ENCODE measurements at regions not wholly inside any gene's neighbourhood (a gene's known extent, or its start where the extent isn't known, plus 50 kb on each side); places are given as distances from the start of the nearest gene placed in this dataset.

DNA sequence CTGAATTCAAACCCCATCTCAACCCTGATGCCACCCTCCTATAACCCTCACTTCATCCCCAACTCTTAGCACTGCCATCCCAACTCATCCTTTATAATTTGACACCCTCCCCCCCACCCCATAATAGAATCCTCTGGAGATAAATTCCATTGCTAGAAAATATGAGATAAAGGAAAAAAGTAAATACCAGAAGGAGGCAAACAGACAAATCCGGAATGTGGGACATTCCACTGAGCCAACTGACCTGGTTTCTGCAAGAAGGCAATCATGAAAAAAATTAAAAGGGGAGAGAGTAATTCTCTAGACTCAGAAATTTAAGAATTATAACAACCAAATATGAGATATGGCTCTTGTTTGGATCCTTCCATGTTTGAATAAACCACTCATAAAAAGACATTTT, 132.4 kb downstream of the CYP26B1 start:
- FAIRE-seq (no peak), DNase-seq (ENCODE audit: extremely low read depth in 1 of 4, low spot score in 3 of 4) (no peak), ATAC-seq (no peak)
- H3K27ac ChIP-seq (ENCODE audit: extremely low read depth, low read depth, low read length) = no peak overlapping the region
- no peaks in the 10 kb centered on the region for H3K79me2 ChIP-seq (ENCODE audit: control insufficient read depth, insufficient read depth, low read length)
- peaks cover 0 to 16% of the 10 kb centered on the region in 2 experiments; a peak in 2 of 5 replicates for H3K27me3 ChIP-seq (ENCODE audit: control insufficient read depth in 2 of 2, insufficient read depth in 2 of 2, low read length in 2 of 2)
- in situ Hi-C loops (cut with MboI) = no loop called here
- H3K4me3 ChIP-seq = no peak overlapping the region
- H4K20me1 ChIP-seq (replicated peaks; ENCODE audit: control insufficient read depth, insufficient read depth, low read length) = no peaks in the 10 kb centered on the region
- no TSS peak for BruUV-seq (replicated peaks)
- H3K9me1 ChIP-seq (ENCODE audit: control insufficient read depth, insufficient read depth, low read length) = no peaks in the 10 kb centered on the region
- no peak overlapping the region for H3K4me2 ChIP-seq (ENCODE audit: insufficient read depth, low read length)
- H3K9ac ChIP-seq (ENCODE audit: insufficient read depth in 1 of 2, low read depth in 2 of 2, low read length in 2 of 2) = no peak overlapping the region
- 0% methylated on average over 1 of the region's 1 CpG for WGBS (ENCODE audit: insufficient coverage, low coverage, missing lambda C conversion rate)
- no peaks in the 10 kb centered on the region; a peak in 2 of 5 replicates for H3K4me1 ChIP-seq (replicated peaks in 1 of 2; ENCODE audit: control insufficient read depth in 2 of 2, insufficient read depth in 2 of 2, low read length in 2 of 2)
- CTCF ChIA-PET (ENCODE audit: low intra/inter-chr PET ratio) = no interaction called here
- no peak for TF ChIP-seq SMC3 (conservative IDR thresholded peaks at IDR 0.05; ENCODE audit: insufficient read depth, low read depth, low read length)
- no peak for TF ChIP-seq OTX1 (CRISPR knock-in tag; IDR thresholded peaks at IDR 0.05)
- TF ChIP-seq NFIX (CRISPR knock-in tag; IDR thresholded peaks at IDR 0.05; ENCODE audit: low read depth) = no peak
- TF ChIP-seq KAT2B (IDR thresholded peaks at IDR 0.05; ENCODE audit: low read depth, low read length) = no peak
- no peak for TF ChIP-seq HDAC2 (IDR thresholded peaks at IDR 0.05)
- TF ChIP-seq FIP1L1 (IDR thresholded peaks at IDR 0.05; ENCODE audit: low read depth, low read length, poor library complexity, severe bottlenecking) = no peak
- TF ChIP-seq GABPA (tag; conservative IDR thresholded peaks at IDR 0.05; ENCODE audit: low read depth) = no peak
- TF ChIP-seq NR2C2 (CRISPR knock-in tag; IDR thresholded peaks at IDR 0.05) = no peak
- TF ChIP-seq NR2C2 (tag; IDR thresholded peaks at IDR 0.05) = no peak
- TF ChIP-seq, protein P1, sequence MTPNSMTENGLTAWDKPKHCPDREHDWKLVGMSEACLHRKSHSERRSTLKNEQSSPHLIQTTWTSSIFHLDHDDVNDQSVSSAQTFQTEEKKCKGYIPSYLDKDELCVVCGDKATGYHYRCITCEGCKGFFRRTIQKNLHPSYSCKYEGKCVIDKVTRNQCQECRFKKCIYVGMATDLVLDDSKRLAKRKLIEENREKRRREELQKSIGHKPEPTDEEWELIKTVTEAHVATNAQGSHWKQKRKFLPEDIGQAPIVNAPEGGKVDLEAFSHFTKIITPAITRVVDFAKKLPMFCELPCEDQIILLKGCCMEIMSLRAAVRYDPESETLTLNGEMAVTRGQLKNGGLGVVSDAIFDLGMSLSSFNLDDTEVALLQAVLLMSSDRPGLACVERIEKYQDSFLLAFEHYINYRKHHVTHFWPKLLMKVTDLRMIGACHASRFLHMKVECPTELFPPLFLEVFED (CRISPR knock-in tag; conservative IDR thresholded peaks at IDR 0.05) = no peak
- TF ChIP-seq CBX8 (IDR thresholded peaks at IDR 0.05; ENCODE audit: borderline replicate concordance, extremely low read depth, low read depth, low read length, poor library complexity, severe bottlenecking) = no peak
- TF ChIP-seq, protein P2, sequence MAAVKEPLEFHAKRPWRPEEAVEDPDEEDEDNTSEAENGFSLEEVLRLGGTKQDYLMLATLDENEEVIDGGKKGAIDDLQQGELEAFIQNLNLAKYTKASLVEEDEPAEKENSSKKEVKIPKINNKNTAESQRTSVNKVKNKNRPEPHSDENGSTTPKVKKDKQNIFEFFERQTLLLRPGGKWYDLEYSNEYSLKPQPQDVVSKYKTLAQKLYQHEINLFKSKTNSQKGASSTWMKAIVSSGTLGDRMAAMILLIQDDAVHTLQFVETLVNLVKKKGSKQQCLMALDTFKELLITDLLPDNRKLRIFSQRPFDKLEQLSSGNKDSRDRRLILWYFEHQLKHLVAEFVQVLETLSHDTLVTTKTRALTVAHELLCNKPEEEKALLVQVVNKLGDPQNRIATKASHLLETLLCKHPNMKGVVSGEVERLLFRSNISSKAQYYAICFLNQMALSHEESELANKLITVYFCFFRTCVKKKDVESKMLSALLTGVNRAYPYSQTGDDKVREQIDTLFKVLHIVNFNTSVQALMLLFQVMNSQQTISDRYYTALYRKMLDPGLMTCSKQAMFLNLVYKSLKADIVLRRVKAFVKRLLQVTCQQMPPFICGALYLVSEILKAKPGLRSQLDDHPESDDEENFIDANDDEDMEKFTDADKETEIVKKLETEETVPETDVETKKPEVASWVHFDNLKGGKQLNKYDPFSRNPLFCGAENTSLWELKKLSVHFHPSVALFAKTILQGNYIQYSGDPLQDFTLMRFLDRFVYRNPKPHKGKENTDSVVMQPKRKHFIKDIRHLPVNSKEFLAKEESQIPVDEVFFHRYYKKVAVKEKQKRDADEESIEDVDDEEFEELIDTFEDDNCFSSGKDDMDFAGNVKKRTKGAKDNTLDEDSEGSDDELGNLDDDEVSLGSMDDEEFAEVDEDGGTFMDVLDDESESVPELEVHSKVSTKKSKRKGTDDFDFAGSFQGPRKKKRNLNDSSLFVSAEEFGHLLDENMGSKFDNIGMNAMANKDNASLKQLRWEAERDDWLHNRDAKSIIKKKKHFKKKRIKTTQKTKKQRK (IDR thresholded peaks at IDR 0.05; ENCODE audit: borderline replicate concordance, low read depth, low read length) = no peak
- no peak for TF ChIP-seq KDM4B (IDR thresholded peaks at IDR 0.05; ENCODE audit: borderline replicate concordance in 2 of 2, low read depth in 1 of 2)
- no peak for TF ChIP-seq SAP30 (IDR thresholded peaks at IDR 0.05; ENCODE audit: borderline replicate concordance, insufficient read depth, low read depth, low read length, poor library complexity, severe bottlenecking)
- H2AFZ ChIP-seq (ENCODE audit: low read depth, low read length) = no peak overlapping the region
- H3K36me3 ChIP-seq (ENCODE audit: control insufficient read depth, insufficient read depth, low read length) = no peaks in the 10 kb centered on the region
- no peaks in the 10 kb centered on the region for H3K9me3 ChIP-seq (replicated peaks; ENCODE audit: control insufficient read depth, insufficient read depth, low read depth, low read length)
- intact Hi-C loops (cut with micrococcal nuclease) = no loop called here
- POLR2A ChIA-PET = no interaction called here

Measured in K562 (cell line).